GM12878 (cell line): ENCODE measurements at regions not wholly inside any gene's neighbourhood (a gene's known extent, or its start where the extent isn't known, plus 50 kb on each side); places are given as distances from the start of the nearest gene placed in this dataset.

ENCODE experiments used
- ATAC-seq: fragments of 200-7000 bp; cut with Tn5 transposase; 3 replicates; pipeline ENCODE4 v1.9.1; 2020; ENCODE audit warnings: mild to moderate bottlenecking, moderate library complexity
- BruUV-seq: library from RNA; stranded (reverse); fragments of 400-500 nt; replicated peaks from 2 replicates; lab custom pipeline; 2021; lab: Mats Ljungman, UMichigan
- CTCF ChIA-PET: fragments of 300-600 bp; sonication (Branson Sonifier 250); formaldehyde crosslinking; extraction: SDS; loops from one replicate; lab custom pipeline; 2021; ENCODE audit warnings: inconsistent platforms; lab: Yijun Ruan, JAX
- POLR2A ChIA-PET: fragments of 350-600 bp; formaldehyde crosslinking; extraction: SDS; loops from one replicate; lab custom pipeline; 2021; ENCODE audit warnings: inconsistent platforms; lab: Charles Lee
- RAD21 ChIA-PET: fragments of 300-600 bp; sonication (Branson Sonifier 250); formaldehyde crosslinking; loops from one replicate; lab custom pipeline; 2023; ENCODE audit warnings: antibody characterized with exemption; ENCODE audit not compliant: unreplicated experiment; lab: Charles Lee
- SMC1A ChIA-PET: fragments of 300-600 bp; sonication (Branson Sonifier 250); formaldehyde crosslinking; loops from one replicate; lab custom pipeline; 2023; ENCODE audit not compliant: unreplicated experiment, uncharacterized antibody; lab: Charles Lee
- DNase-seq: peaks from one replicate; pipeline ENCODE4 v3.0.0-alpha.2; 2011; ENCODE audit warnings: low read depth, low spot score
- FAIRE-seq: peaks from 3 replicates; lab custom pipeline; 2011; peaks lifted over from hg19 to GRCh38; lab: Jason Lieb, UNC
- H2AFZ ChIP-seq: 2 replicates; pipeline ENCODE4 v1.6.0; 2011; ENCODE audit warnings: low read depth, low read length, control low read depth; ENCODE audit not compliant: control insufficient read depth
- H3K27ac ChIP-seq: 2 replicates; pipeline ENCODE4 v1.5.1; 2011; ENCODE audit warnings: control low read depth; ENCODE audit not compliant: control insufficient read depth, insufficient read depth
- H3K27me3 ChIP-seq, 2 experiments: replicated peaks in 1 of 2; 2 replicates each; pipeline versions ENCODE4 v1.6.0 to v1.6.1; 2011; ENCODE audit warnings: low read length in 1 of 2; ENCODE audit not compliant: control insufficient read depth in 2 of 2, insufficient read depth in 2 of 2
- H3K36me3 ChIP-seq, 2 experiments: 2 replicates each; pipeline ENCODE4 v1.5.1; 2011; ENCODE audit warnings: low read length in 1 of 2; ENCODE audit not compliant: control insufficient read depth in 2 of 2, insufficient read depth in 2 of 2
- H3K4me1 ChIP-seq: 2 replicates; pipeline ENCODE4 v1.6.1; 2011; ENCODE audit warnings: mild to moderate bottlenecking, low read length, moderate library complexity, mixed read lengths; ENCODE audit not compliant: control insufficient read depth, insufficient read depth
- H3K4me2 ChIP-seq: 2 replicates; pipeline ENCODE4 v1.6.0; 2011; ENCODE audit warnings: control low read depth; ENCODE audit not compliant: control insufficient read depth, insufficient read depth
- H3K4me3 ChIP-seq: fragments of 200-600 bp; sonication (generic); 2 replicates; pipeline ENCODE4 v1.5.1; 2016
- H3K79me2 ChIP-seq: 2 replicates; pipeline ENCODE4 v1.6.0; 2011; ENCODE audit warnings: low read length; ENCODE audit not compliant: control insufficient read depth, insufficient read depth
- H3K9ac ChIP-seq: 2 replicates; pipeline ENCODE4 v1.8.0; 2011; ENCODE audit warnings: low read length, control low read depth, mixed read lengths; ENCODE audit not compliant: control insufficient read depth, insufficient read depth
- H3K9me3 ChIP-seq: replicated peaks from 3 replicates; pipeline ENCODE4 v1.5.1; 2011; ENCODE audit warnings: mild to moderate bottlenecking, low read length; ENCODE audit not compliant: control insufficient read depth, insufficient read depth
- H4K20me1 ChIP-seq: 2 replicates; pipeline ENCODE4 v1.6.0; 2011; ENCODE audit not compliant: control insufficient read depth, insufficient read depth
- CBX3 ChIP-seq: fragments of 200-600 bp; sonication (generic); IDR thresholded peaks from 2 replicates; pipeline ENCODE4 v1.6.1; 2016; ENCODE audit warnings: low read depth, borderline replicate concordance
- CBX5 ChIP-seq: sonication (generic); IDR thresholded peaks from 2 replicates; pipeline ENCODE4 v1.6.1; 2016; ENCODE audit warnings: low read depth, moderate library complexity, mild to moderate bottlenecking, inconsistent platforms
- HDAC2 ChIP-seq: fragments of 200-600 bp; sonication (generic); IDR thresholded peaks from 2 replicates; pipeline ENCODE4 v1.6.1; 2017
- IKZF1 ChIP-seq: fragments of 450-650 bp; conservative IDR thresholded peaks from 2 replicates; pipeline ENCODE4 v1.6.1; 2017; ENCODE audit warnings: antibody characterized with exemption, mild to moderate bottlenecking
- NR2C1 ChIP-seq: fragments of 450-650 bp; IDR thresholded peaks from 2 replicates; pipeline ENCODE4 v1.6.1; 2017; ENCODE audit warnings: antibody characterized with exemption, mild to moderate bottlenecking, moderate library complexity
- WGBS: methylation state at CpG from one replicate; pipeline ENCODE4 v1.1.6; 2016; ENCODE audit warnings: low lambda C conversion rate; ENCODE audit not compliant: insufficient replicate concordance, insufficient coverage; ENCODE audit errors: missing lambda C conversion rate; 5-methylcytosine and 5-hydroxymethylcytosine counted together
- in situ Hi-C: fragments of 300-500 bp; cut with MboI; formaldehyde crosslinking; loops from 9 replicates; pipeline ENCODE4 v1.14.3; 2018; ENCODE audit warnings: mixed read lengths
- intact Hi-C: fragments of 100-400 bp; cut with micrococcal nuclease; formaldehyde crosslinking; loops from one replicate; pipeline ENCODE4 v1.14.2; 2022; ENCODE audit not compliant: unreplicated experiment
- TF ChIP-seq, protein P1 (sequence below): fragments of 450-650 bp; formaldehyde crosslinking; IDR thresholded peaks from 2 replicates; pipeline ENCODE4 v1.4.0; 2022; ENCODE audit warnings: mild to moderate bottlenecking, moderate library complexity
- TF ChIP-seq, protein P2 (sequence below), 3 experiments: IDR thresholded peaks in 2 of 3; conservative IDR thresholded peaks in 1 of 3; 2 replicates each; pipeline ENCODE4 v1.5.1; 2011; ENCODE audit warnings: low read depth in 3 of 3, low read length in 3 of 3, mild to moderate bottlenecking in 3 of 3, control low read depth in 2 of 3, moderate library complexity in 2 of 3, inconsistent platforms in 1 of 3, mixed read lengths in 1 of 3; ENCODE audit not compliant: control insufficient read depth in 2 of 3, insufficient read depth in 1 of 3; ENCODE audit errors: extremely low read depth in 1 of 3

DNA sequence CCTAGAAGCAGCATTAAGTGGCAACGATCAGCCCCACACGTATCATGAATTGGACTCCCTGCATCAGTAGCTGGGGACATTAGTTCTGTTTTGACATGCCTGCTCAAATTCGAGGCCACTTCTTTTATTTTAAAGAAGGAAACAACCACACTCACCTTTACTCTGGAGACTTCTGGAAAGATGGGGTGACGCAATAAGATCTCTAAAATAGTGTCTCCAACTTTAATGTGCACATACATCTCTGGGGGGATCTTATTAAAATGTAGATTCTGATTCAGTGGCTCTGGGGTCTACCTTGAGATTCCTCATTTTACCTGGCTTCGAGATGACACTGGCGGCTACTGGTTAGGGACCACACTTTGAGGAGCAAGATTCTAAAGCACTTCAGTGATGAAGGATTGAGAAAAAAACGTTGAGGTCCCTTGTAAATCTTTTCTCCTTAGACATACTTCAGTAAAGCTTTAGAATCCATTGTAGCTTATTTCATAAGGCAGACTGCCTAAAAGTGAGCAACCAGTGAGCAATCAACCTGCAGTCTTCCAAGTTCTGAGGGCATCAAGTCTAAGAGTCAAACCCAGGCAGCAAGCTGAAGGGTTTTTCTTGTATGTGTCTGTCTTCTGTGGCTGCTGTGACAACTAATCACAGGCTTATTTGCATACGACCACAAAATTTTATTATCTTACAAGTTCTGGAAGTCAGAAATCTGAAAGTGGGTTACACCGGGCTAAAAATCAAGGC, 718.6 kb upstream of the TBX3 start (continued):
- TF ChIP-seq, protein P1, sequence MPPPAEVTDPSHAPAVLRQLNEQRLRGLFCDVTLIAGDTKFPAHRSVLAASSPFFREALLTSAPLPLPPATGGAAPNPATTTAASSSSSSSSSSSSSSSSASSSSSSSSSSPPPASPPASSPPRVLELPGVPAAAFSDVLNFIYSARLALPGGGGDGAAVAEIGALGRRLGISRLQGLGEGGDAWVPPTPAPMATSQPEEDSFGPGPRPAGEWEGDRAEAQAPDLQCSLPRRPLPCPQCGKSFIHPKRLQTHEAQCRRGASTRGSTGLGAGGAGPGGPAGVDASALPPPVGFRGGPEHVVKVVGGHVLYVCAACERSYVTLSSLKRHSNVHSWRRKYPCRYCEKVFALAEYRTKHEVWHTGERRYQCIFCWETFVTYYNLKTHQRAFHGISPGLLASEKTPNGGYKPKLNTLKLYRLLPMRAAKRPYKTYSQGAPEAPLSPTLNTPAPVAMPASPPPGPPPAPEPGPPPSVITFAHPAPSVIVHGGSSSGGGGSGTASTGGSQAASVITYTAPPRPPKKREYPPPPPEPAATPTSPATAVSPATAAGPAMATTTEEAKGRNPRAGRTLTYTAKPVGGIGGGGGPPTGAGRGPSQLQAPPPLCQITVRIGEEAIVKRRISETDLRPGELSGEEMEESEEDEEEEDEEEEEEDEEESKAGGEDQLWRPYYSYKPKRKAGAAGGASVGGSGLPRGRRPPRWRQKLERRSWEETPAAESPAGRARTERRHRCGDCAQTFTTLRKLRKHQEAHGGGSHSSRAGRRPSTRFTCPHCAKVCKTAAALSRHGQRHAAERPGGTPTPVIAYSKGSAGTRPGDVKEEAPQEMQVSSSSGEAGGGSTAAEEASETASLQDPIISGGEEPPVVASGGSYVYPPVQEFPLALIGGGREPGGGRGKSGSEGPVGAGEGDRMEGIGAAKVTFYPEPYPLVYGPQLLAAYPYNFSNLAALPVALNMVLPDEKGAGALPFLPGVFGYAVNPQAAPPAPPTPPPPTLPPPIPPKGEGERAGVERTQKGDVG (CRISPR knock-in tag), result no peak
- no peak for TF ChIP-seq HDAC2

DNA sequence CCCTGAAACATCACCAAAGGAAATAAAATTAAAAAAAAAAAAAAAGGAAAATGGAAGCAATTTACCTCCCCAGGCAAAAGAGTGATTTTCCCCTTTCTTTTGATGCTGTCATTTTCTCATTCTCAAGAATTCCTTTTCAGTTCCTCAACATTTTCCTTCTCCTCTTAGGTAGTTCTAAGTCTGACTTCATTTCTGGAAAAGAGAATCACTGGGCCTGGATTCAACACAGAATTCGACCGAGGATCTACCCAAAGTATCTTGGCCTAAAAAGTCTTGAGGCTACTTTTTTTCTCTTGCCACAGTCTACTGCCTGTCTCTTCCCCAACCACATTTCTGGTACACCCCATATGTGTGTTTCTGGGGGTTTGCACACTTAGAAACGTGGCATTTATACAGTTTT, 717.8 kb upstream of the TBX3 start:
- DNase-seq (no peak), FAIRE-seq (no peak), ATAC-seq (no peak)
- H3K4me1 ChIP-seq, result no peaks in the 10 kb centered on the region
- no peaks in the 10 kb centered on the region for H3K79me2 ChIP-seq
- no peak overlapping the region for H3K27ac ChIP-seq
- H4K20me1 ChIP-seq, result no peaks in the 10 kb centered on the region
- H3K36me3 ChIP-seq, result no peaks in the 10 kb centered on the region
- ChIA-PET POLR2A (no interaction called here), SMC1A (no interaction called here), RAD21 (no interaction called here), CTCF (interaction anchor here (1.0 kb wide), 1 partner anchor 688 kb away, joined by 4 read pairs; no protein-coding TSS in a partner anchor)
- peaks cover 3% of the 10 kb centered on the region; the same call in 1 of the 3 replicates for H3K9me3 ChIP-seq
- H2AFZ ChIP-seq, result no peak overlapping the region
- in situ Hi-C loops, result no loop called here
- 17% methylated on average over 3 of the region's 3 CpGs for WGBS
- H3K4me2 ChIP-seq, result no peak overlapping the region
- no peak overlapping the region for H3K9ac ChIP-seq
- H3K27me3 ChIP-seq, result no peaks in the 10 kb centered on the region
- intact Hi-C loops, result no loop called here
- BruUV-seq, result no TSS peak
- H3K4me3 ChIP-seq, result no peak overlapping the region
- TF ChIP-seq IKZF1, result no peak
- TF ChIP-seq, protein P2, sequence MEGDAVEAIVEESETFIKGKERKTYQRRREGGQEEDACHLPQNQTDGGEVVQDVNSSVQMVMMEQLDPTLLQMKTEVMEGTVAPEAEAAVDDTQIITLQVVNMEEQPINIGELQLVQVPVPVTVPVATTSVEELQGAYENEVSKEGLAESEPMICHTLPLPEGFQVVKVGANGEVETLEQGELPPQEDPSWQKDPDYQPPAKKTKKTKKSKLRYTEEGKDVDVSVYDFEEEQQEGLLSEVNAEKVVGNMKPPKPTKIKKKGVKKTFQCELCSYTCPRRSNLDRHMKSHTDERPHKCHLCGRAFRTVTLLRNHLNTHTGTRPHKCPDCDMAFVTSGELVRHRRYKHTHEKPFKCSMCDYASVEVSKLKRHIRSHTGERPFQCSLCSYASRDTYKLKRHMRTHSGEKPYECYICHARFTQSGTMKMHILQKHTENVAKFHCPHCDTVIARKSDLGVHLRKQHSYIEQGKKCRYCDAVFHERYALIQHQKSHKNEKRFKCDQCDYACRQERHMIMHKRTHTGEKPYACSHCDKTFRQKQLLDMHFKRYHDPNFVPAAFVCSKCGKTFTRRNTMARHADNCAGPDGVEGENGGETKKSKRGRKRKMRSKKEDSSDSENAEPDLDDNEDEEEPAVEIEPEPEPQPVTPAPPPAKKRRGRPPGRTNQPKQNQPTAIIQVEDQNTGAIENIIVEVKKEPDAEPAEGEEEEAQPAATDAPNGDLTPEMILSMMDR (IDR thresholded peaks at IDR 0.05 in 2 of 3, conservative IDR thresholded peaks at IDR 0.05 in 1 of 3; ENCODE audit: control insufficient read depth in 2 of 3, extremely low read depth in 1 of 3, insufficient read depth in 1 of 3, low read depth in 3 of 3, low read length in 3 of 3), result no peak
- no peak for TF ChIP-seq CBX3
- TF ChIP-seq CBX5, result no peak
- no peak for TF ChIP-seq NR2C1
